ENCODE measurements at regions not wholly inside any gene's neighbourhood (a gene's known extent, or its start where the extent isn't known, plus 50 kb on each side); places are given as distances from the start of the nearest gene placed in this dataset.

DNA sequence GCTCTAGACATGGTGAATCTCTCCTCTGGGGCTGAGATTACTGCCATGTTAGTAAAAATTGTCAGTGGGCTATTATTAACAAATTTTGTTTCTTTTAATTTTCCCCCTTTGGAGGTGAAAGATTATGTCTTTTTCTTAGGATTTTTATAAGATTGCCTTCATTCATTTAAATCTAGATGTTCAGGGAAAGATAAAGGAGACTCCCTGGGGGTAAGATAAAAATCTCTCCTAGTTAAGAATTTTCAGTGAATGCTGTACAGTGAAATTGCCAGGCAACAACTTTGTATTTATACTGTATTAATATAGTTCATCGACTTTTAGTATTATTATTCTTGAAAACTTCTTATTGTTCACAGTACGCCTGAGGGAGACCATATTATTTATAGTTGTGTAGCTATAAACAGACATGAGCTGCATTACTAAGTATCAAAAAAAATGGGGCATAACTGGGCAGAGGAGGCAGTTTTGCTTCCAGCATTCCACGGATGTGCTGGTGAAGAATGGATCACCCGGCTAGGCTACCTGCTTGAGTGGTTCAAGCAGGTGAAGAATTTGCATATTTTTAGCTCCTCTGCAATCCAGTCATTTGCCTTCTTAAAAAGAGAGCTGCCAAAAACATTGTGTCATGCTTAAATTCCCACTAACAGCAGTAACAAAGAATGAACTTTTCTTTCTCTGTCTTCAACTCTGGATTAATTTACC, 552.1 kb downstream of the DNAJB9 start:
- no peak for DNase-seq (ENCODE audit: low read depth in 2 of 3, low spot score in 2 of 3)

DNA sequence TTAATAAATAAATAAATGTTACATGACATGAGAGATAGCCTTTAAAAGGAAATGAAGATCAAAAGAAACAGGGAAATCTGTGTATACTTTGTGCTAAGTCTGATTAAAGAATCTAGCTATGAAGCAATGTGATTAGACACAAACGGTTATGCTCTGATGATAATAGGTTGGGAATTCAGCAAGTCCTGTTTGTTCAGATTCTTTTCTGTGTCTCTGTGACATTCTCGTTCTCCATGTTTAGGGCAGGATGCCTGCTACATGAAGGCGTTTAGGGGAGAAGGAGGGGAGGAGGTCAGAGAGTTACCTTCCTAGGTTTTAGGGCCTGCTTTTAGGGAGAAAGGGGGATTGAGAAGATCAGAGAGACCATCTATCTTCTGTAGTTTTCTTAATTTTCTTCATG, 555.3 kb downstream of the DNAJB9 start:
- DNase-seq (ENCODE audit: low read depth in 2 of 3, low spot score in 2 of 3), result no peak

DNA sequence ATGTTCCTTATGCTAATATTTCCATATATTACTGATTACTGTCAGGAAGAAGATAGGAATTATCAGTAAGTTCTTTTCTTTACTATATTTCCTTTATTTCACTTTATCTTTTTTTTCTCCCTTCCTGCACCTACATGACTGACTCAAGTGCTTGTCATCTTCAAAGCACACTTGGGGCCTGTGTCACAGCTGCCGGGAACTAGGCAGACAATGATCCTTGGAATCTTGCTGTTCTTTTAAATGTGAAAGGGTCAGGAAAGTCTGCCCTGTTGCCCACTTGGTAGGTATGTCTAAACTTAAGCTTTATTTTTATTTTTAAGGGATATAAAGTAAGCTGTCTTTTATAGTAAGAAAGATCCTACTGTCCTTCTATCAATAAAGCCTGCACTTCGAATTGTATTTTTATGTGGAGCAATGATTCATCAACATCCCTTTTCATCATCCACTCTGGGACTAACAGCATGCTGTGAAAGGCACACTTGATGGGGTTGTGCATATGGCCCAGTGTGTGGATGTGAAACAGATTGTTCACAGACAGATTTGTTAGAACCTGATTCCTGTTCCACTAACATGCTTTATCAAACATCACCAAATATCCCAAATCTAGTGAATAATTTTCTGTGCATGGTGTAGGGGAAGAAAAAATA, 556.9 kb downstream of the DNAJB9 start:
- no peak for DNase-seq (ENCODE audit: low read depth in 2 of 3, low spot score in 2 of 3)

DNA sequence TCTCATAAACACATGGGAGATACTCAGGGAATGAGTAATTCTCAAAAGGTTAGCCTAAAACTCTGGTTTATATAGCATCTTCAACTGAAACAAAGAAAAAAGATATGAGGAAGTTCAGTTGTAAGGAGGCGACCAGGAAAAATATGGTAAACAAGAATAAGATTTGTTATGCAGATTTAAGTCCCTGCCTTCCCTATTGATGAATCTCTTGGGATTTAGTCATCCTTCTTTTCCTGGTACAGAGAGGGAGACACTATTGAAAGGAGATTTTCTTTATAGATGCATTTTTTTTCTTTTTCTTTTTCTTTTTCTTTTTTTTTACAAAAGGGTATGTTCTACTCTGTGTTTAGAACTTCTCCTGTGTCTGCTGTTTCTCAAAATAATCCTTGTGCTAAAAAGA, 557.5 kb downstream of the DNAJB9 start:
- no peak for DNase-seq (ENCODE audit: low read depth in 2 of 3, low spot score in 2 of 3)

DNA sequence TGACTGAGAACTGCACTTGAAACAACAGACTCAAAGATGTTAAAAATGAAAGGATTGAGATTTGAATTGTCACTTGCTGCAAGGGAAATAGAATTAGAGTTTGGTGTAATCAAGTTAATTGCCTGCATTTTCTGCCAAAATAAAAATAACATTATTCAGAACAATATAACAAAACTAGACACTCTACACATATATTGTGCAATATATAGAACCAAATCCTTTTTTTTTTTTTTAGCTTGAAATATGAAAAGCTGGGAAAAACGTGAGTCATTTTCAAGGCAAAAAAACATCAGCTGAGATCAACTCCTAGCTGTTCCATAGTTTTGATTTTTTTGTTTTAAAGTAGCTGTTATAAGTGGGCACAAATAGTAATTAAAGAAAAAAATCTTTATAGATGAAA, 561.5 kb downstream of the DNAJB9 start:
- no peak for DNase-seq (ENCODE audit: low read depth in 2 of 3, low spot score in 2 of 3)

DNA sequence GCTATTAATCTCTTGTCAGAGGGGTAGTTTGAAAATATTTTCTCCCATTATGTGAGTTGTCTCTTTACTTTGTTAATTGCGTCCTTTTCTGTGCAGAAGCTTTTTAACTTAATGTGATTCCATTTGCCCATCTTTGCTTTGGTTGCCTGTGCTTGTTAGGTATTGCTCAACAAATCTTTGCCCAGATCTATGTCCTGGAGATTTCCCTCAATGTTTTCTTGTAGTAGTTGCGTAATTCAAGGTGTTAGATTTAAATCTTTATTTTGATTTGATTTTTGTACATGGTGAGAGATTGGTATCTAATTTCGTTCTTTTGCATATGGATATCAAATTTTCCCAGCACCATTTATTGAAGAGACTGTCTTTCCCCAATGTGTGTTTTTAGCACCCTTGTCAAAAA, 567.2 kb downstream of the DNAJB9 start:
- DNase-seq (ENCODE audit: low read depth in 2 of 3, low spot score in 2 of 3), result no peak

DNA sequence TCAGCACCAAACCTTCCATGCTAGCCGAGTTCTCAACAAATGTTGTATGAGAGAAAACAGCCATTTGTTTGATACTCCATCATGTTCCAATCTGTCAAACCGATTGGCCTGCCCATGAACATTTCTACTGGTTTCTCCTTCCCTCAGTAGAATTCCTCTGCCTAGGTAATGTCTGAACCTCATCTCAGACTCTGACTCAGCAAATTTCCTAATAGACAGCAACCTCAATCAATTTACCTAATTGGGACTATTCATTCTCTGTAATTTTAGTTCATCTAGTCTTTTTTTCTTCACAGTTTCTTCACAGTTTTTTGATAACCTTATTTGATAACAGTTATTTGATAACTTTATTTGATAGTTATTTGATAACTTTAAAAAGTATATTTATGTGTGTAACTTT, 585.1 kb downstream of the DNAJB9 start:
- DNase-seq (ENCODE audit: low read depth in 2 of 3, low spot score in 2 of 3), result no peak

DNA sequence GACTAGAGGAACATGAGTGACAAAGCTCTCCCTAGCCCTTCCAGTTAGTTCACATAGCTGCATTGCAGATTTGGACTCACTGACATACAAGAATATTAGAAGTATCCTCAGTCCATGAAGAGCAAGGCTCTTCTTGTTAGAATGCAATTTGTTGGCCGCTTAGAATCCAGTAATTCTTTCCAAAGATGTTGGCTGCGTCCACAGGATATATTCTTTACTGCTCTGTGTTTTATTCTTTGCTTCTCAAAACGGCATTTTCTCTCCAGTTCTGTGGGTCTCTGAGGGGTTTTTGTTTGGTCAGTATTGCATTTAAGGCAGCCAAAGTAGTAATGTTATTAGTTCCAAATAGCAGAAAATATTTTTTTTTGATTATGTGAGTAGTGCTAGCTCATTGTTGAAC, 588.6 kb downstream of the DNAJB9 start:
- DNase-seq (ENCODE audit: low read depth in 2 of 3, low spot score in 2 of 3), result no peak

DNA sequence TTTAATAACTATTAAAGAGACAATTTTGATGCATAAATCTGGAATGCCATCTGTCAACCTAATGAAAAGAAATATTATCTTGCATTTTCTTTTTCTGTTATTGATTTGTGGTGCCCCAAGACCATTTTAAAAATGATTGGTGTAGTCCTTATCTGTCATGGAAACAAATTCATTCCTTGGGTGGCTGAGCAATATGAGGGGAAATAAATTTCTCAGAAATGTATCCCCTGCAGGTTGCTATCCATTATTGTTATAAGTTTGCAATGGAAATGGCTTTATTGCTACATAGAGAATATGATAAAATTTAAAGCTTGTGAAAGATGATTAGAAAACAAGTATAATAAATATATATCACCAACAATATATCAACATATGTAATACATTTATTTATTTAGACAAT, 607.0 kb downstream of the DNAJB9 start:
- no peak for DNase-seq (ENCODE audit: low read depth in 2 of 3, low spot score in 2 of 3)

DNA sequence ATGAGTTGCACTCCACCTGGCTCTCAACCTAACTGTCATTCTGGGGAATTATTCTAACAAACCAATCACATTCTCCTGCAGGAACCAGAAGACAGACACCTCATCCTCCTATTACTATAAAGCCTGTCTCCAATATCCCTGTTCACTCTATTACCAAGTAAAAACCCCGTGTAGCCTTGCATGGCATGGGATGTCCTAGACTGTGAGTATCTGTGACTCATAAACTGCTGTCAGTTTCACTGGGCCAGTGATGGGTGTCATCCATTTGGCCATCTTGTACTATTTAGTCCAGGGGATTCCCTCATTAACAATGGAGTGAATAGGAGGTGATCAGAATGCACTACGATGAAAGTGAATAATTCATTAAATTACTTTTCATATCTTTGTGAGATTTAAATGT, 608.7 kb downstream of the DNAJB9 start:
- no peak for DNase-seq (ENCODE audit: low read depth in 2 of 3, low spot score in 2 of 3)

DNA sequence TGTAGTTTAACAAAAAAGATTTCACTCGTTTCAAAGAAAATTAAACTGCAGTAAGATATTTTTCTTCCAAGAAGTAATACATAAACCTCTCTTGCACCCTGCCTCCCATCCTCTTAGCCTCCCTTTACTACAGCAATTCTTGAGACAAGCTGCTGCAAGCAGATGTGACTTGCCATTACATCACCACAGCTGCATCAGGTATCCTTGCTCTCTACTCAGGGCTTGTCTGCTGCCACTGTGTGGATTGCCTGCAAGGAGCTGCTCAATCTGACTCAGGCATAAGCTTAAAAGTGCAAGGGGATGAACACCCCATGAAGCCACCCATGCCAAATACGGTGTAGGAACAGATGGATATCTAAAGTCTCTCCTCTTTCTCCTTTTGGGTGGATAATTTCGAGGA, 609.9 kb downstream of the DNAJB9 start:
- no peak for DNase-seq (ENCODE audit: low read depth in 2 of 3, low spot score in 2 of 3)

DNA sequence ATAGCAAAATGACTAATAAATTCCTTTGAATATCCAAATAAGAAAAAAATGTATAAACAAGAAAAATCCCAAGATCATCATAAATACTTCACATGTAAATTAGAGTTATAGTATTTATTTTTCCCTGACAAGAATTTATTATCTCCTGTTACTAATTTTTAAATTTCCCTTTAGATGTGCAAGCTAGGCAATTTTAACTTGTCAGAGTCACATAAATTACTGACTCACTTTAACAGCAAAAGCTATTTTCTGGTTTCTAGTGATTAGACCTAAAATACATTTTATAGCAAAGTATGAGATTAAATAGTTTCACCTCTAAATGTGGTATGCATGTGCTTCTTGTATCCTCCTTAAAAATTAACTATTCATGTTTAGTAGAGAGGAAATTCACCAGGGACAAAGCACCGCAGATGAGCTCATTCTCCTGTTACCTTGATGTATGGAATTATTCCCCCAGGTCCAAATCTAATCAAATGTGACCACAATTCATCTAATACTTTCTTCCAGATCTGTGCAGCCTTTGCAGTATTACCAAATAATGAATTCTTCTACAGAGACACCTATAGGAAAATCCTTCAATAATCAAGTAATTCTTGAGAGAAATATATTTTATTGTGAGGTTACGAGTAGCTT, 621.2 kb downstream of the DNAJB9 start:
- no peak for DNase-seq (ENCODE audit: low read depth in 2 of 3, low spot score in 2 of 3)

DNA sequence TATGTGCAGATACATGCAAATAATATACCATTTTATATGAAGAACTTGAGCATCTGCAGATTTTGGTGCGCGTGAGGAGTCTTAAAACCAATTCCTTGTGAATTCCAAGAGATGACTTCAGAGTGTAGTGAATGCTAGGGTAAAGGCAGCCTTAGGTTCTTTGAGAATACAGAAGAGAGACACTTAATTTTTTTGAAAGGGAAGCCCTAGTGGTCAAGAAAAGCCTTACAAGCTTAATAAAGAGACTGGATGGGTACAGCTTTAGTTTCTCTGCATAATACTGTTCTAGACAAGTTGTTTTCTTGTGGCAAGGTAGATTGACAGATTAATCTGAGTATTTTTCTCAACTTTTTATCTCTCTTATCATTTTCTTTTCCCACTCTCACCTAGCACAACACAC, 636.5 kb downstream of the DNAJB9 start:
- no peak for DNase-seq (ENCODE audit: low read depth in 2 of 3, low spot score in 2 of 3)

DNA sequence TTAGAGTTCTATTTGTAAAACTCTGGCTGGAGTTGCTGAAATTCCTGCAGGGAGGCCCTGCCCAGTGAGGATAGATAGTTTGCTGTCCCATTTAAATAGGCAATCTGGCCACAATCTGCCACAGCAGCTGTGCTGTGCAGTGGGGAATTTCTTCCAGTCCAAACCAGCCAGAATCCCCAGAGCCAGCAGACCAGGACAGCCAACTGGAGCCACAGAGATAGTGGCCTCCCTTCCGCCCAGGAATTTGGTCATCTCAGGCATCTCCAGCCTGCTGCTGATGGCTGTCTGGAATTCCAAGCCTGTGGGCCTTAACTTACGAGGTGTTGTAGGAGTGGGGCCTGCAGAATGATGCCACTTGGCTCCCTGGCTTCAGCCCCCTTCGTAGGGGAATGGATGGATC, 643.4 kb downstream of the DNAJB9 start:
- DNase-seq (ENCODE audit: low read depth in 2 of 3, low spot score in 2 of 3), result no peak

DNA sequence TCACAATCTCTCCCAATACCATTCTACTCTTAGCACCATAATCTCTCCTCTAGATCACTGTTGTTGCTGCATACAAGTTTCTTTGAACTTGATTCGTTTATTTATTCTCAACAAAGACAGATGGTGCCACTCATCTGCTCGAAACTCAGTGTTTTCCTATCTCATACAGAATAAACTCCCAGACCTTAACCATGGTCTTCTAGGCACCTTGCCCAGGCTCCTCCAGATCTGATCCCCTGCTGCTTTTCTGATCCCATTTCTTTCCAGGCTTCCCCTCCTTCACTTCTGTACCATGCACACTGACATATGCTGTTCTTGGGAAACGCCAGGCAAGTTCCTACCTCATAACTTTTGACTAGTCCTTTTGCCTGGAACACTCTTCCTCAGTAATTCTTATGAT, 645.7 kb downstream of the DNAJB9 start:
- DNase-seq (ENCODE audit: low read depth in 2 of 3, low spot score in 2 of 3), result no peak

DNA sequence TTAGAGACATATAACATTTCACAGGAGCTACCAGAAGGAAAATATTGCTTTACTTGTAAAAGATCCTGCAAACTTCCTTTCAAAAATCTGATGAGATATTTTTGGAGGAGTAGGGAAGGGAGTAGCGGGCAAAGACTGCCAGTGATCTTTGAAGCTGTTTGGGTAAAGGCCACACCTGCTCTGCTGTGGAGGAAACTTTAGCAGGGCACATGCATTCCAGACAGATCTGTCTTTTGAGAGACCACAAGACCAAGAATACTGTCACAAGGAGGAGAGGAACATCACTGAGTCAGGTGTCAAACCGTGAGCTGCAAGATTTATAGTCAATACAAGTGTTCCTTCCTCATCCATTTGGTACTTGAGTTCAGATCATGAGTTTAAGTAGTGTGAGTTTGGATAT, 654.4 kb downstream of the DNAJB9 start:
- no peak for DNase-seq (ENCODE audit: low read depth in 2 of 3, low spot score in 2 of 3)

DNA sequence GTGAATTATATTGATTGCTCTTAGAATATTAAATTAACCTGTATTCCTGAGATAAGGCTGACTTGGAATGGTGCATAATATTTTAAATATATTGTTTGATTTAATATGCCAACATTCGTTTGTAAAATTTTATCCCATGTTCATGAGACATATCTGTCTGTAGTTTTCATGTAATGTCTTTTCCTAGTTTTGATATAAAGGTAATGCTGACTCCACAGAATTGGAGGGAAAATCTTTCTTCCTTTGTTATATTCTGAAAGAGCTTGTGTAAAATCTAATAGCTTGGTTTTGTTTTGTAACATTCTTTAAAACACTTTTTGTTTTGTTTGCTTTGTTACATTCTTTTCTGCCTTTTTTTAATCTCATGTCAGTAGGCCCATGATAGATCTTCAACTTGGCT, 657.0 kb downstream of the DNAJB9 start:
- DNase-seq (ENCODE audit: low read depth in 2 of 3, low spot score in 2 of 3), result no peak

DNA sequence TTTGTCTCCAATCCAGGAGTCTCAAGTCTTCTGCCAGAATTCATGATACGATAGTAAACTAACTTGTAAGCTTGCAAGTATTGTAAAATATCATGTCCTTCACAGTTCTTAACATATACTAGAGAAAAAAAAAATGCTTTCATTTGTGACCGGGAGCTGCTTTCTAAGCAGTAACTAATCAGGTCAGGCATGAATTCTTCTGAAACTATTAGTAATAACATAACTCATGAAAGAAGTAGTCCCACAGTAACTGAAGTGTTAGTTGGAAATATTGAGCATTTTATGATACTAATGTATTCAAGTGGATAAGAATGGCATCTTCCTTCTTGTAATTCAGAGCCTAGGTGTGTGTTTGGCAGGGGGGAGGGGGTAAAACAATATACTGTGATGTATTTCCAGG, 665.6 kb downstream of the DNAJB9 start:
- no peak for DNase-seq (ENCODE audit: low read depth in 2 of 3, low spot score in 2 of 3)

DNA sequence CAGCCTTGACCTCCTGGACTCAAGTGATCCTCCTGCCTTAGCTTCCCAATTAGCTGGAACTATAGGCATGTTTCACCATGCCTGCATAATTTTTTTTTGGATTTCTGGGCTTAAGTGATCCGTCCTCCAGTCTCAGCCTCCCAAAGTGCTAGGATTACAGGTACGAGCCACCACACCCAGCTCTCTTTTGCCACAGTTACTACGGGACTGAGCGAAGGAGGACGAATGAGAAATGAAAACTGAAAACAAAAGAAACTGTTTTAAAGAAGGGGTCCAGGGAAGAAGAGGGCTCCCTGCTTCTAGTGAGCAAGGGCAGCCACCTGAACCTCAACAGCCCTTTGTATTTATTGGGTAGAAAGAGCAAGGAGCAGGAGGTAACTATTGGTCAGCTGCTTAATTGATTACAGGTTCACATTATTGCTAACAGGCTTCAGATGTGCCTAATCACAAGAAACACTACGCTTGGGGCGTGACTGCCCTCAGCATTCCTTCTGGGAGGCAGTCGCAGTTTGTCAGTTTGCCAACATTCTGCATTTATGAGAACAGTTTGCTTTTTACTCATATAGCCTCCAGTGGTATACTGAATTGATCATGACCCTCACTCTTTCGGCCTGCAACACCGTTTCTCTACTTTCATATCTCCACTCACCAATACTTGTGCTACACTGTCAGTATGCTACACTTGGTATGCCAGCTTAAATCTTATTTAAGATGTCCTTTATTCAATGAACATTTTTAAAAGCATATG, 676.8 kb downstream of the DNAJB9 start:
- no peak for DNase-seq (ENCODE audit: low read depth in 2 of 3, low spot score in 2 of 3)

DNA sequence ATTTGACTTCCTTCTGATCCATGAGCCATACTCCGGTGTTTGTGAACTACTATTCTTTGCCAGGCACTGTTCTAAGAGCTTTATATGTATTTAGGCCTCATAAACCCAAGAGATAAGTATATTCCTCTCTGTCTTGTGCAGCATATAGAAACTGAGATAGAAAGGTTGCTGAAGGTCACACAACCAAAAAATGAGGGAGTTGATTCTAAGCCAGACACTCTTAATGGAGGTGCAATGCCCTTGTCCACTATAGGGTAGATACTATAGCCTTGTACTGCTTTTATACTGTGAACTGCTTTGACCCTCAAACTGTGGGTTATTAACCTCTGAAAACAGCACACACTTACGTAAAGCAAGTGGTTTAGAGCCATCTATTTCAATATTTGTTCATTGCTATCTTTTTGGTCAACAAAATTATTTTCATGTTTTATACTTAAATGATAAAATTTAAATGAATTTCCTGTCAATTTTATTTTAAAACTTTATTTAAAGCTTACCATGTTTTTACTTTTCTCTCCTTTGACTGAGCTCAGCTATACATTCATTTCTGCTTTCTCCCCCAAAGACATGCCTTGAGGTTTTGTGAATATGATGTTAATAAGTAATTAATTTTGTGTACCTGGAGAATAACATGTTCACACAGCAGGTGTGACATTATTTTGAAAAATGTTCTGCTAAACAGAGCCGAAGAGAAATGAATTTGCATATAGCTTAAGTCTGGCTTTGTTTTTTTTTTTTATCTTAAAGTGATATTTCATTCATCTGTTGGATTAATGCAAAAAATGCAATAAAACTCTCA, 687.3 kb downstream of the DNAJB9 start:
- no peak for DNase-seq (ENCODE audit: low read depth in 2 of 3, low spot score in 2 of 3)

DNA sequence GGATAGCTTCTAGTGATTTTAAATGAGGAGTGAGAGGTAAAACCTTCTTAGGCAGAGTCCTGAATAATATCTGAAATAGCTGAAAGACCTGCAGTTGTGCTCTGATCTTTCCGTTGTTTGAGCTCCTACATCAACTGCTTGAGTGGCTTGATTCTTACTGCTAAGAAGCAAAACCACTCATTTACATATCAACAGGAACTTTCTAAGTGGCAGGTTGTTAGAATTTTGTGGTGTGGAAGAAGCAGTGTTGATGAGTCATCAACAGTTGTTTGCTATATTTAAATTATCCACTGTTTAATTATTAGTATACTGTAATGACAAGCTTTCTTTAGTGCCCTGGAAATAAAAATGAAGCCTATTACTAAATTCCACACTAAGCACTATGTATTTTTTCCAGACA, 689.5 kb downstream of the DNAJB9 start:
- DNase-seq (ENCODE audit: low read depth in 2 of 3, low spot score in 2 of 3), result no peak
